ENCODE measurements at regions not wholly inside any gene's neighbourhood (a gene's known extent, or its start where the extent isn't known, plus 50 kb on each side); places are given as distances from the start of the nearest gene placed in this dataset.

DNA sequence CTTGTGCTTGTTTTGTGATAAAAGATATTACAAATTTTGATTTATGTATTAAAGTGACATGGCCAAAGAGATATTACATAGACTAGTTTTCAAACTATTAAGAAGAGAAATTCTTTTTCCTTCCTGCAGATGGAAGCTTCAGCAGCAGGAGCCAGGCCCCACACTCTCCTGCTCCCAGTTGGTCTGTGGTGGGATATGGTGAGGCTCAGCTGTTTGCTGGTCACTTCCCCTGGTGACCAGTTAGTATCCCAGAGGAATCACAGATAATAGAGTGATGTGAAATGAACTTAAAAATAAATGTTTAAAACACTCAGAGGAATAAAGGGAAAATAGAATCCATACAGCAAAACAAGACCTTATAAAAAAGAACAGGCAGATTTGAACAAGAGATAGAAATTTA is 154.7 kb downstream of the KTN1 start:
- Histone ChIP-seq H3K36me3 (no peaks in the 10 kb centered on the region), H3K27ac (no peak overlapping the region), H3K27me3 (peaks cover 8% of the 10 kb centered on the region), H3K9me3 (ENCODE audit: low read depth) (no peaks in the 10 kb centered on the region), H3K4me1 (ENCODE audit: low read depth) (no peaks in the 10 kb centered on the region), H3K4me3 (no peak overlapping the region)
- no peak for DNase-seq (ENCODE audit: low read depth in 1 of 2, low spot score in 1 of 2)
- TF ChIP-seq CTCF (IDR thresholded peaks at IDR 0.05; ENCODE audit: low read depth, low read length) = no peak

GRCh38 chr14:55739967-55740648 is 160.1 kb downstream of the KTN1 start:
- DNase-seq (ENCODE audit: low read depth in 1 of 2, low spot score in 1 of 2) = no peak
- H3K4me3 ChIP-seq = no peak overlapping the region
- no peak overlapping the region for H3K27ac ChIP-seq
- no peaks in the 10 kb centered on the region for H3K9me3 ChIP-seq (ENCODE audit: low read depth)
- H3K36me3 ChIP-seq = no peaks in the 10 kb centered on the region
- no peaks in the 10 kb centered on the region for H3K4me1 ChIP-seq (ENCODE audit: low read depth)
- no peak for TF ChIP-seq CTCF (IDR thresholded peaks at IDR 0.05; ENCODE audit: low read depth, low read length)
- peaks cover 8% of the 10 kb centered on the region for H3K27me3 ChIP-seq

DNA sequence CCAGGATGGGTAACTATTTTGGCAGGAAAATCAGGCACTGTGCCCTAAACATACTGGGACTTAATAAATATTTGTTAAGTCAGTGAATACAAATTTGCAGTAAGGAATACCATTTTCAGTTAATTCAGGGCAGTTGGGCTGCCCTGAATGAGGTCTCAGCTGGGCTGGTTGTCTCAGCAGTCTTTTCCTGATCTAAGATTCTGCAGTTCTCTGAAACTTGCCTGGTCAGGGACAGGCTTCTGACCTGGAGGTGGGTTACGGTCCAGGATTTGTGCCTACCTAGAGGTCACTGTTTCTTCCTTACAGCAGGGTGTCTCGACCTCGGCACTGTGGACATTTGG is 160.6 kb downstream of the KTN1 start:
- no peak overlapping the region for H3K4me3 ChIP-seq
- no peaks in the 10 kb centered on the region for H3K36me3 ChIP-seq
- H3K9me3 ChIP-seq (ENCODE audit: low read depth) = no peaks in the 10 kb centered on the region
- no peak for DNase-seq (ENCODE audit: low read depth in 1 of 2, low spot score in 1 of 2)
- peaks cover 8% of the 10 kb centered on the region for H3K27me3 ChIP-seq
- TF ChIP-seq CTCF (IDR thresholded peaks at IDR 0.05; ENCODE audit: low read depth, low read length) = no peak
- no peaks in the 10 kb centered on the region for H3K4me1 ChIP-seq (ENCODE audit: low read depth)
- no peak overlapping the region for H3K27ac ChIP-seq

DNA sequence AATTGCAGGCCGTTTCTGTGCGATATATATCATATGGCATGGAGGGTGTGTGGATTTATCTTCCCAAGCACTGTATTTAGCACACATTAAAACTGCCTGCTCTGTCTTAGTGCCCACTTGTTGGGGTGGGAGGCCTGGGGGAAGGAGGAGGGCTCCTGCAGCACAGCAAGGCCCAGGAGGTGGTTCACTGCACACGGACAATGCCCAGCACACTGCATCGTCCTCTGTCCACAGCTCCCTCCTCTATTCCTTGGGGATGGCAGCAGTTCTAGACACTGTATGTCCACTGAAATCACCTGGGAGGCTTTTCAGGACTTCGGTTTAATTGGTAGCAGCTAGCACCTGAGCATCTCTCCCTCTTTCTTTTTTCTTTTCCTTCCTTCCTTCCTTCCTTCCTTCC is 161.2 kb downstream of the KTN1 start:
- Histone ChIP-seq H3K27ac (no peak overlapping the region), H3K36me3 (no peaks in the 10 kb centered on the region), H3K9me3 (ENCODE audit: low read depth) (no peaks in the 10 kb centered on the region), H3K4me1 (ENCODE audit: low read depth) (no peaks in the 10 kb centered on the region), H3K4me3 (no peak overlapping the region), H3K27me3 (peaks cover 8% of the 10 kb centered on the region)
- DNase-seq (ENCODE audit: low read depth in 1 of 2, low spot score in 1 of 2) = no peak
- TF ChIP-seq CTCF (IDR thresholded peaks at IDR 0.05; ENCODE audit: low read depth, low read length) = no peak

- H3K4me3 ChIP-seq = no peak overlapping the region
- H3K36me3 ChIP-seq = no peaks in the 10 kb centered on the region
- no peaks in the 10 kb centered on the region for H3K9me3 ChIP-seq (ENCODE audit: low read depth)
- H3K27me3 ChIP-seq = peaks cover 8% of the 10 kb centered on the region
- no peak for DNase-seq (ENCODE audit: low read depth in 1 of 2, low spot score in 1 of 2)
- TF ChIP-seq CTCF (IDR thresholded peaks at IDR 0.05; ENCODE audit: low read depth, low read length) = no peak
- no peak overlapping the region for H3K27ac ChIP-seq
- no peaks in the 10 kb centered on the region for H3K4me1 ChIP-seq (ENCODE audit: low read depth)
Observed at GRCh38 chr14:55743551-55743950, 163.5 kb downstream of the KTN1 start.

- DNase-seq (ENCODE audit: low read depth in 1 of 2, low spot score in 1 of 2) = no peak
- Histone ChIP-seq H3K27ac (no peak overlapping the region), H3K4me3 (no peak overlapping the region), H3K4me1 (ENCODE audit: low read depth) (no peaks in the 10 kb centered on the region), H3K9me3 (ENCODE audit: low read depth) (no peaks in the 10 kb centered on the region), H3K27me3 (peaks cover 2% of the 10 kb centered on the region), H3K36me3 (no peaks in the 10 kb centered on the region)
- TF ChIP-seq CTCF (IDR thresholded peaks at IDR 0.05; ENCODE audit: low read depth, low read length) = no peak
Observed at GRCh38 chr14:55744321-55744720, 164.3 kb downstream of the KTN1 start.

Measured in cardiac muscle cell (in vitro differentiated cells and primary cell).